GM19023 (cell line): ENCODE measurements at regions not wholly inside any gene's neighbourhood (a gene's known extent, or its start where the extent isn't known, plus 50 kb on each side); places are given as distances from the start of the nearest gene placed in this dataset.

Experiments
- ATAC-seq: cut with Tn5 transposase; IDR thresholded peaks from one replicate; pipeline ENCODE4 v1.9.1; 2021; ENCODE audit warnings: mild to moderate bottlenecking, moderate library complexity; ENCODE audit not compliant: unreplicated experiment

DNA sequence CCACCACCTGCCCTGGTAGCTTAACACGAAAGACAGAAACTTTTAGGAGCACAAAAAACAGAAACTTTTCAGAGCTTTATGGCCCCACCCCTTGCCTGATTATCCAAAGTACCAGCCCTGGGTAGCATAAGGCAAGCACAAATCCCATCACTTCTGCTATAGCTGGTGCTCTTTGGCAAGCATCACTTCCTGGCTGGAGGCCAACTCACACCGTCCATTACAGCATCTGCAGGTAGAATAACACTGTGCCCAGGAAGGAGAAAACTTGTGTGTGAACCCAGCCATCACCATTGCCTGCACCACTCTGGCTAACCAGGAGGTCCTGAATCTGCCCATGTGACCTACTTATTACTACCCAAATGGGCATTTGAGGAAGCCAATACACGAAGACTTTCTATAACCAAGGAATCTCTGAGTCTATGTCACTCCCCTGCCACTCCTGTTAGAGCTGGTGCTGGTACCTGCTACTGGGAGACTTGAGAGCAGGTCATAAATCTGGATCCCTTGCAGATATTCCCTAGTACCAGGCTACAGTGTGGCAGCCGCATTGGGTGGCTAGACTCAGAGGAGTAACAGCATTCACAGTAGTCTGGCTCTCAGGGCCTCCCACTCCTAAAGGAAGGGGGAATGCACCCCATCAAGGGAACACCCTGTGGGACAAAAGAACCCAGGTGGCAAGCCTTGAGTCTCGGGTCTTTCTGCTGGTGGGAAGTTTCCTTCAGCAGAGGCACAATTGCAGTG, 73.3 kb upstream of the AKAP13 start:
- ATAC-seq, result no peak

DNA sequence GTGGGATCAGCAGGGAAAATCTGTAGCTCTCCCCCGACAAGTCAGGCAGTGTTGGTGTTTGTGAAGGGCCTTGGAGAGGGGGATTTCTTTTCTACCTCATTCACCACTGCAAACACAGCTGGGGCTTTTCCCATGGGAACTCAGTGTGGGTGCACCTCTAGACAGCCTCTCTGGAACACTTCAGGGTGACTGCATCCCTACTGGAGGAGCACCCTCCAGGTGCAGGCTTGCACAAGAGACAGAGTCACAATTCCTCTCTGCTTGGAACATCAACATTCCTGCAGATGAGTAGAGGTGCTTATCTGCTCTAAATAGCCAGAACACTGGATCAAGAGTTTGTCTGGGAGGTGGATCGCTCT, 72.7 kb upstream of the AKAP13 start:
- no peak for ATAC-seq

DNA sequence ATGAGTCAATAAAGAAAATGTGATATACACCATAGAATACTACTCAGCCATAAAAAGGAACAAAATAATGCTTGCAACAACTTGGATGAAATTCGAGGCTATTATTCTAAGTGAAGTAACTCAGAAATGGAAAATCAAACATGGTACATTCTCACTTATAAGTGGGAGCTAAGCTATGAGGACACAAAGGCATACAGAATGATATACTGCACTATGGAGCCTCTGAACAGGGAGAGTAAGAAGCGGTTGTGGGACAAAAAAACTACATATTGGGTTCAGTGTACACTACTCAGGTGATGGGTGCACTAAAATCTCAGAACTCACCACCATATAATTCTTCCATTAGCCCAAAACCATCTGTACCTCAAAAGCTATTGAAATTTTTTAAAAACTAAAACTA, 68.8 kb upstream of the AKAP13 start:
- ATAC-seq, result no peak

DNA sequence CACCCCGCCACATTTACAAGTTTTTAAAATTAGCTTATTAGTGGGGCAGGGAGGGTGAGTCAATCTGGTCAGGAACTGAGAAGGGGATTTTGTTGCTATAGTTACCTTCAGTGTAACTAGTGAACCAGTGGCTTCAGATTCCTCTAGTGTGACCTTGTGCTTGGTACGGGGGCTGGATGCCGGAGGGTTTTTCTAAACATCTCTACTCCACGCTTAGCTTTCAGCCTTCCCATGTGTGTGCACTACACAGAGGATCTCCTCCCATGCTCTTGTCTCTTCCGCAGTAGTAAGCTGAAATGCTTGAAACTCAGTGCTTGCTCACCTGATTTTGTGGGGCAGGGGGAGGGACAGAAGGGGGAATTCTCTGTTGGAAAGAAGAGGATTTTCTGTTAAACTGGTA, 67.9 kb upstream of the AKAP13 start:
- peak; percentile 91 for ATAC-seq

DNA sequence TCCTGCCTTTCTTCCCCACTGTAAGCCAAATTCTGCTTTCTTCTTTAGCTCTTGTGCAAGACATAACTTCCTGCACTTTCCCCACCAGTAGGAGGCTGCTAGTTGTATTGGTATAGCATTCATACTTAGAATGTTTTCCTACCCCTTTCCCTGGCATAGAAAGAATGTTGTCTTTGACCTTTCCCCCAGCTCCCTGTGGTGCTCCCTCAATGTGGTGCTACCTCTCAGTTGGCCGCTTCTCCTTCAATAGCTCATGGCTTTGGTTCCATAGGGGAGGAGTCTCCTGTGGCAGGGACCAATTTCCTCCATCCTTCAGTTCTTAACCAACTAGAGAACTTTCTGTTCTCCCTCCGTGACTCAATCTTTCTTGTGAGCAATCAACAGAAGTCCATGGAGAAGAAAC, 67.5 kb upstream of the AKAP13 start:
- ATAC-seq, result peak; percentile 27

DNA sequence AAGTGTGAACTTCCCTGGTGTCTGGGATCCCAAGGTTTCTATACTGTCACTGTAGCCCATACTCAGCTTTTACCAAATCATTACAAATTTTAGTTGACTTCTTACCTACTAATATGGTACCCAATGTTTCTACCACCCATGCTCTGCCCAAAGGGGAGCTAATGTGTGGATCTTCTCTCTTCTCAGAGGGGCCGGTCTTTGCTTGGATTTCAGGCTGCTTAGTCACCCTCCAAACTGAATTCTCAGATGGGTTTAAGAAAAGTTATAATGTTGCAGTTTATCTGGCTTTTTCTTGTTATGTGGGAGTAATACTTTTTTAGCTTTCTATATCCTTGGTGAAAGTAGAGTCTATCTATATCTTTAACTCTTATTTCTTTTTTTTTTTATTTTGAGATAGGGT, 67.1 kb upstream of the AKAP13 start:
- ATAC-seq, result no peak

DNA sequence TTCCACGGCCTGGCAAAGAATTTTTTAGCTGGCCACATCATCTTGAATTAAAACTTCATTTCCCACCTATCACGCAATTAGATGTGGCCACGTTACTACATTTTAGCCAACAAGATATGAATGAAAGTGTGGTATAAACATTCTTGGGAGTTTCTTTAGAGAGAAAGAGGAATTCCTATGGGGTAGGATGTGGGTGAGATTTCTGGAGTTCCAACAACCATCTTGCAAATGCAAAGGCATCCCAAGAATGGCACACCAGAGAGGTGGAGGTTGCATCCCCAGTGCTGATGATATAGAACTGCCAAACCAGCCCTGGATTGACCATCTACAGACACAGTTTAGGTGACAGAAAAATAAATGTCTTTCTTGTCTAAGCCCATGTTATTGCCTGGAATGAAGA, 66.3 kb upstream of the AKAP13 start:
- no peak for ATAC-seq

DNA sequence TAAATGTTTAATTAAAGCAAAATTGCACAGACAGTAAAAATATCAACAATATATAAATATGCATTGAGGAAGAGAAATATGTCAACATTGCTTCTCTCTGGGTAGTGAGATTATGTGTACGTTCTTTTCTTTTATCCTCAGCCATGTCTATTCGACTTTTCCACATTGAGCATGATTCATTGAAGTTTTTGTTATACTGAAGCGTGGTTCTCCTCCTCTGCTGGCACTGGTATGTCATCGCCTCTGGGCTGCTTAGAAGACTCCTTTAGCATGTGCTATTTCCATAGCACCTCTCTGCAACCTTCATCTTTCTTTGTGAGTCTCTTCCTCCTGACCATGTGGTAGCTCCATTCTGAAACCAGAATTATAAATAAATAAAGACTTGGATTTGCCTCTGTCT, 65.8 kb upstream of the AKAP13 start:
- ATAC-seq, result no peak

DNA sequence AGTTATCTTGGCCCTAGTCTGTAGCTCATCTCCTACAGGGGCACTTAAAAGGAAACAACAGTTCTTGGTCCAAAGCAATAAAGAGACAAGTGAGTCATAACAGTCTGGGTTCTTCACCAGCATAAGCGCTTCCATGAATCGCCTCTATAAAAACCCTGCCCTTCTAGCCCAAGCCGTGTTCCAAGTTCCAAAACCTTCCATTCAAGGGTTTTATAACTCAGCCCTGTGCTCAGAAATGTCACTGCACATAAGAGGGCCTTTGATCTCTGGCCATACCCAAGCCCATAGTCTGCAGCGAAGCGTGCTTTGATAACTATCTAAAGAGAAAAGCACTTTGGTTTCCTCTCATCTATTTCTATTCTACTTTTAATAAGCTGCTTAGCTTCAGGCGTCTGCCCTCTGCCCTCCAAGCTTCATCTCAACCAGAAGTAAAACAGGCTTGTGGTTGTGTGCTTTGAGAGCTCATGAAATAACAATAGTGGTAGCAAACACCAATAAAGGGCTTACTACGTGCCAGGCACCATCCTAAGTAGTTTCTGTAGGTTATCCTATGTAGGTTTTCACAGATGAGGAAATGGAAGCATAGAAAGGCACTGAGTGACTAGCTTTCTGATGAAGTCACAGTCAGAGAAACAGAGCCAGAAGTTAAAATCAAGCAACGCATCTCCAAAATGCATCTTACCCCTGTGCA, 64.0 kb upstream of the AKAP13 start:
- ATAC-seq, result no peak

DNA sequence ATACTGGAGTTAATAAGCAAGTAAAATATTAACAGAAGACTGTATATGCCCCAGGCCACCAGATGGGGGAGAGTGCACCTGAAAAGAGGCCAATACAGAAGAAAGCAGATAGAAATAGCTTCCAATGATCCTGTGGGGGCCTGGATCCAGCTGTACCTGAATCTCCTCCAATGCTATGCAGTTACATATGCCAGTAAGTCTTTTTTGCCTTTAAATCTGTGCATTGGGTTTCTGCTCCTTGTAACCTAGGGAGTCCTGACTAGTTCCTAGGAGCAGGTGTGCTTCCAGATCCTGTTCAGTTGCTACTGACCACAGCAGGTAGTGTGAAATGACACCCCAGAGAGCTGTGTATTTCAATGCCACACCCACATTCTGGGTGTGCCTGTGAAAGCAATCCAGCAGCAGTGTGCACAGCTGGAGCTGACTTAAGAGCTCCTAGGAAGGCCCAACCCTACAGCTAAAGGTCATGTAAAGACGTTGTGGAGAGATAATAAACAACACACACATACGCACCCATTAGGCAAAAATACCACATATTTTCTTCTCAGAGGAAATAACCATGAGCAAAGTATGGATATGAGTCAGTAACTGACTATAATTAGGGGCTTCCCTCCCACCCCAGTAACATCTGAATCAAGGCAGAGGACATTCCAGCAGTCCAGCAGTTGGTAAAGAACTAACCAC, 62.2 kb upstream of the AKAP13 start:
- peak; percentile 89 for ATAC-seq

DNA sequence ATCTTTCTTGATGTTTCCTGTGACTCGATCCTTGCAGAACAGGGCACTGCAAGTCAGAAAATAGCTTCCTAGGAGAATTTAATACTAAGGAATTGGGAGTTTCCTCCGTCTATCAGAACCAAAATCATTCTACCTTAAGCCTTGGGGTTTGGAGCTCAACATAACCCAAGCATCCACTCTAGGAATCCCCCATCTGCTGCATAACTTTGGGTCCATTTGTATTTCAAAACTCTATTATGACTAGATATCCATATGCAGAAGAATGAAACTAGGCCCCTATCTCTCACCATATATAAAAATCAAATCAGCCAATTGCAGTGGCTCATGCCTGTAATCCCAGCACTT, 61.7 kb upstream of the AKAP13 start:
- peak; percentile 36 for ATAC-seq

DNA sequence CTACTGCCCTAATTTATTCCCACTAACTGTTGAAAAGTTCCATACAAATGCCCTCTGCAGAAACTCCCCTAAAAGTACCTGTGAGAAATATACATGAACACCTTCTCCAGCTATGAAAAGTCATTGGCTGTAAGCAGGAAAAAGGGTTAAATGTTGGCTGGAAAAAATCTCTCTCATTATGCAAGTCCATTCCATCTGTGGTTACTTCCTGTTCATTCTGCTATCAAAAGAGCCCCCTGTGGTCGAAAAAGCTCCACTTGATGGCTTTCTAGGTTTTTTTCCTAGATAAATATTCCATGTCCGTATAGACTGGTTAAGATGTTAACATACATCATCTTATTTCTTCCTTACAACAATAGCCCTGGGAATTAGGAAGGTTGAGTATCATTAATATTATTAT, 56.2 kb upstream of the AKAP13 start:
- no peak for ATAC-seq

DNA sequence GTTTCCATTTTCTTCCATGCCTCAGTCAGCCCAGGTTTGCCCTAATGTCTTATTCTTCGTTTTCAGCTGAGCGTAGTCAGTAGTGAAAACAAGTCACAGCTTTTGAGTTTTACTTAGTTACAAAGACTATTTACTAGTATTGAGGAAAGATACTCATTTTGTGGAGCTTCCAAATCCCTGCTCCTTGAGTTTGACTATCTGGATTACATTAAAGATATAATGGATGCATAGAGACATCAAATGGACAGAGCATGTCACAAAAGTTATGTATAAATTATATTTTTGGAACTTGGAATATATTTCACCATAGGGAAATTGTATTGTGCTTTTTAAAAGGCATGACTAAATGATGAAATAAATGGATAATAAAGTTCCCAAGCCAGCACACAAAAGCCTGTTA, 54.6 kb upstream of the AKAP13 start:
- no peak for ATAC-seq

DNA sequence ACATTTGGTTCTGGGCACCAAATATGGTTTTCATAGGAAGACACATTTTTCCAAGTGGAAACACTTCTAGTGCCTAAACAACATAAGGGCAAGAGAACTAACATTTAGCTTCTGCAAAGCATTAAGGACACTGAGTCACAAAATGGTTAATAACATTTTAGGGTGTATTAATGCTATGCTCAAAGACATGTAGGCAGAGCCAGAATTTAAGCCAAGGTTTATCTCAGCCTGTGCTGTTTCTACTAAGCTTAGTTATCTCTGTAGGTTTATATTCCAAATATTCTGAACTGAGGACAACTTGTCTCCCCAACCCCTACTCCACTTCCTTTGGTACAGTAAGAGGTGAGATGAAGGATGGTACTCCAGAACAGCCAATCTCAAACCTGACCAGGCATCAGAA, 54.1 kb upstream of the AKAP13 start:
- ATAC-seq, result no peak

DNA sequence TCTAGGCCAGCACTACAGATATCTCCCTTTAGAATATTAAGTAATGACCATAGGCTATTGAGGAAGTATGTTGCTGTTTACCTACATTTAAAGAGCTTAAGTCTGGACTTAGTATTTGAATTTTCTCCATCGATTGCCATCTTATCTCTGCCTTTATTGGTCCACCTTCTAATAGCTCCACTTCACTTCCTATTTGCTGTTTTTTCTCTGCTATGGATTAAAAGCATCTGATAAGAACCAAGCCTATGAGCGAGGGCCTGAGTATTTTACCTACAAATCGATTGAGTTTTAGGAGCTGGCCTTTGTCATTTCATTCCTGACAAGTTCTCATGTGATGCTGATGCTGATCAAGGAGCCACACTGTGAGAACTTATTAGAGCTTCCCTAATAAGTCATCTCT, 52.6 kb upstream of the AKAP13 start:
- no peak for ATAC-seq

DNA sequence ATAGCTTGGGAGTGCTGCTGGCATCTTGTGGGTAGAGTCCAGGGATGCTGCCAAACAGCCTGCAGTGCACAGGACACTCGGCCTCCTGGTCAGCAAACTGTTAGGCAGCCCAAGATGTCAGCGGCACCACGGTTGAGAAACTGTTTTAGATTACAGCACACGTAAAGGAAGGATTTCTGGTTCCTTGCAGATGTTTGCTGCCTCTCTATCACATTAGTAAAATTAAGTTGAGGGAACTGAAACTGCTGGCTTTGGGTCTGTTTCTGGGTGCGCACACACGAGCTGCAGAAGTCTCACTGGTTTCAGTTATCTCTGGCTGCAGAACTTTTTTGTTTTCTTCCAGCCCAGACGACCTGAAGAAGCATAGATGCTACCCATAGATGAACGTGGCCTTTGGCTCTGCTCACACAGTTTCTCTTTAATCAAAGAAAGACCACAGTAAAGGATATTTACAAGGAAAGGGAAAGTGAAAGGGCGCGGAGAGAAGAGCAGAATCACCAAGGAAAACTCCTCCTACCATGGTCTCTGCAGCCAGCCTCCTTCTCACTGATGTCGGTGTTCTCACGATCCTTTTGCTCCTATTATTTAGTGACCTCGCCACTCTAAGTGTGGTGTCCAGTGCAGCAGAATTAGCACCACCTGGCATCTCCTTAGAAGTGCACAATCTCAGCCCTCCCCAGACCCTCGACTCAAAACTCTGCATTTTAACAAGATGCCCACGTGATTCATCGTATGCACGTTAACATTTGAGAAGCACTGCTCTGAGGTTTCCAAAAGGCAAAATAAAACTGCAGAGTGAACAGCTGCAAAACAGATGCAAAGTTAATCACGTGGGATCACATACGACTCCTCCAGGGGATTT, 50.6 kb upstream of the AKAP13 start:
- peak; percentile 58 for ATAC-seq
